ENCODE measurements at regions not wholly inside any gene's neighbourhood (a gene's known extent, or its start where the extent isn't known, plus 50 kb on each side); places are given as distances from the start of the nearest gene placed in this dataset.

DNA sequence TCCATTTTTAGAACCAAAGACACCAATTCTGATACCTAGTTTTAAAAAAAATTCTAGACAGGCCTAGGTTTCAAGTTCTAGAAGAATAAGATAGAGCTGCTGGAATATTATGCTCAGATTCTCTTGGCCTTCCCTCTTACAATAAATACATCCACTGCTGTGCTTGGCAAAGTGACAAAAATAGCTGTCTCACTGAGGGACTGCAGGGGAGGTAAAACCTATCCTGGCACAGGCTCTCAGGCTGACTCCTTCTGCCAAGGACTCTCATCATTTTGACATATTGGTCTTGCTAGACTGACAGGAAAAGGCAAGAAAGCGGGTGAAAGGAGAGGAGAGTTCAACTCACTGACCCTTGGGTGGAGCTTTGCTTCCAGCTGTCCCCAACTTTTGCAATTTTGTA lies 197.0 kb upstream of the LHX8 start:
- Histone ChIP-seq H3K4me1 (ENCODE audit: insufficient read depth, low read length) (no peaks in the 10 kb centered on the region), H2AFZ (ENCODE audit: low read length) (no peak overlapping the region), H3K79me1 (ENCODE audit: insufficient read depth, low read depth, low read length, poor library complexity, severe bottlenecking) (no peaks in the 10 kb centered on the region), H3K23me2 (ENCODE audit: insufficient read length, low read depth, low read length, poor library complexity, severe bottlenecking) (no peaks in the 10 kb centered on the region), H2AK5ac (ENCODE audit: insufficient read length, low read length) (no peak overlapping the region), H4K8ac (replicated peaks; ENCODE audit: insufficient read length, low read depth, low read length) (no peak overlapping the region), H3K18ac (ENCODE audit: insufficient read length, low read depth, low read length) (no peak overlapping the region), H3K23ac (ENCODE audit: insufficient read length, low read depth, low read length) (no peak overlapping the region), H4K91ac (ENCODE audit: insufficient read length, low read depth, low read length) (no peak overlapping the region), H3K56ac (ENCODE audit: insufficient read length, low read depth, low read length) (no peak overlapping the region), H2BK20ac (ENCODE audit: low read depth, low read length, poor library complexity, severe bottlenecking) (no peak overlapping the region), H4K5ac (ENCODE audit: insufficient read length, low read depth, low read length) (no peak overlapping the region), H2BK15ac (ENCODE audit: low read depth, low read length) (no peak overlapping the region), H3K4me2 (ENCODE audit: insufficient read depth, insufficient read length, low read length) (no peak overlapping the region), H2BK5ac (ENCODE audit: insufficient read length, low read length) (no peak overlapping the region), H3K27me3 (ENCODE audit: insufficient read depth, low read length) (no peaks in the 10 kb centered on the region), H3K27ac (ENCODE audit: insufficient read length, low read depth, low read length) (no peak overlapping the region), H3K9me3 (ENCODE audit: control insufficient read depth, low read depth, low read length) (no peaks in the 10 kb centered on the region), H2BK12ac (ENCODE audit: insufficient read length, low read depth, low read length) (no peak overlapping the region), H3K4ac (ENCODE audit: low read depth, low read length) (no peak overlapping the region), H4K20me1 (ENCODE audit: control insufficient read depth, insufficient read depth, insufficient read length) (no peaks in the 10 kb centered on the region), H2BK120ac (ENCODE audit: low read depth, low read length, poor library complexity, severe bottlenecking) (no peak overlapping the region), H3T11ph (ENCODE audit: low read length) (no peak overlapping the region), H3K9ac (ENCODE audit: extremely low read depth, insufficient read length, low read length) (no peak overlapping the region), H3K79me2 (ENCODE audit: insufficient read depth, low read length) (no peaks in the 10 kb centered on the region), H3K14ac (ENCODE audit: insufficient read depth, low read length) (no peak overlapping the region)
- DNase-seq, result no peak
- Mint-ChIP-seq H3K4me1 (peaks cover 4 to 11% of the 10 kb centered on the region in 2 experiments), H3K9me3 (peaks cover 0 to 4% of the 10 kb centered on the region in 2 experiments; a peak in 1 of 5 replicates), H3K36me3 (ENCODE audit: insufficient read depth in 1 of 3, low read depth in 3 of 3) (no peaks in the 10 kb centered on the region), H3K27me3 (ENCODE audit: low read depth) (no peaks in the 10 kb centered on the region), H3K4me3 (no peak overlapping the region), H3K27ac (peak overlapping the region in 2 of 3 experiments; percentile 41 to 73; a peak in 2 of 7 replicates)
- no CpG with 5 or more reads among the region's 1 CpG for WGBS (ENCODE audit: extremely low coverage, insufficient read length, low lambda C conversion rate)
- TF ChIP-seq, protein P1, sequence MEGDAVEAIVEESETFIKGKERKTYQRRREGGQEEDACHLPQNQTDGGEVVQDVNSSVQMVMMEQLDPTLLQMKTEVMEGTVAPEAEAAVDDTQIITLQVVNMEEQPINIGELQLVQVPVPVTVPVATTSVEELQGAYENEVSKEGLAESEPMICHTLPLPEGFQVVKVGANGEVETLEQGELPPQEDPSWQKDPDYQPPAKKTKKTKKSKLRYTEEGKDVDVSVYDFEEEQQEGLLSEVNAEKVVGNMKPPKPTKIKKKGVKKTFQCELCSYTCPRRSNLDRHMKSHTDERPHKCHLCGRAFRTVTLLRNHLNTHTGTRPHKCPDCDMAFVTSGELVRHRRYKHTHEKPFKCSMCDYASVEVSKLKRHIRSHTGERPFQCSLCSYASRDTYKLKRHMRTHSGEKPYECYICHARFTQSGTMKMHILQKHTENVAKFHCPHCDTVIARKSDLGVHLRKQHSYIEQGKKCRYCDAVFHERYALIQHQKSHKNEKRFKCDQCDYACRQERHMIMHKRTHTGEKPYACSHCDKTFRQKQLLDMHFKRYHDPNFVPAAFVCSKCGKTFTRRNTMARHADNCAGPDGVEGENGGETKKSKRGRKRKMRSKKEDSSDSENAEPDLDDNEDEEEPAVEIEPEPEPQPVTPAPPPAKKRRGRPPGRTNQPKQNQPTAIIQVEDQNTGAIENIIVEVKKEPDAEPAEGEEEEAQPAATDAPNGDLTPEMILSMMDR (conservative IDR thresholded peaks at IDR 0.05), result no peak

Data from H9 (cell line).